Activated CD4-positive, alpha-beta T cell treated with anti-CD3 and anti-CD28 coated beads for 4 hours (primary cell): ENCODE measurements at regions not wholly inside any gene's neighbourhood (a gene's known extent, or its start where the extent isn't known, plus 50 kb on each side); places are given as distances from the start of the nearest gene placed in this dataset.
"Not testable (repeated sequence)": the region's sequence is repeated elsewhere in the genome, so short reads cannot be mapped to it uniquely, and the experiment has no call there.

Experiments used
- DNase-seq, 2 donors: peaks; one replicate each; pipeline ENCODE4 v3.0.0-alpha.2; 2020

- DNase-seq: no peak
Observed at GRCh38 chr20:47940101-47940813, 155.0 kb upstream of the SULF2 start.

- no peak for DNase-seq
Observed at GRCh38 chr20:47936612-47937011, 151.3 kb upstream of the SULF2 start.

DNA sequence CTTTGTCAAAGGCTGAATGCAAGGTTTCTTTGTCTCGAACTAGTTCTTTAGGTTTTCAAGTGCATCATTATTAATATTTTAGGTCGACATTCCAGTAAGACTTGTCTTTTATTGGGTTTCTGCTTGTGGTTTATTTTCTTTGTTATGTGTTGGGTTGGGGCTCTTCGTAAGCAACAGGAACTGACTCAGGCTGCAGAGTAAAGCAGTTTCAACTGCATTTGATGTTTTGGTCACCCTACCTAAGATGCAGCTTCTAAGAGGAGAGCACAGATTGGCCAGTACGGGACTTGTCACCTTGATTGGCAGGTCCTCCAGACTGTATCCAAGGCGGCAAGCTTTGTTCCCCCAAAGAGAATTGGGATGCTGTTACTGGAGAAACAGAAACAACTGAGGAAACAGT, 149.5 kb upstream of the SULF2 start:
- DNase-seq: no peak

GRCh38 chr20:47931443-47931842, 146.2 kb upstream of the SULF2 start:
- no peak for DNase-seq

GRCh38 chr20:47931002-47931401, 145.7 kb upstream of the SULF2 start:
- DNase-seq: no peak

GRCh38 chr20:47929368-47930115, 144.3 kb upstream of the SULF2 start:
- DNase-seq: no peak

DNA sequence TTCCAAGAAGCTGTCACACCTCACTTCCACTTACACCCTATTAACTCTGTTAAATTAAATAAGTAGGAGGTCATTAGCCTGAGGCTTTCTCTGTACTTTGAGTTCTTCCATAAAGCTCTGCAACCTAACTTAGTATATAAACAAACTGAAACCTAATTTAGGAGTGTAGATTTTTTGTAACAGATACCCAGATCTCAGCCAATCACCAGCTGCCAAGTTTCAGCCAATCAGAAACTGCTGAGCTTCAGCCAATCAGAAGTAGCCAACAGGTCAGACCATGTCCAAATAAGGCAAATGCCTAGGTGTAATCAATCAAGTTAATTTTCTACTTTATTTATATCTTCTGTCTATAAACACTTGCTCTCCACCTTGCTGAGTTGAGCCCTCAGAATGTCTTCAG, 142.7 kb upstream of the SULF2 start:
- no peak for DNase-seq

- no peak for DNase-seq
Observed at GRCh38 chr20:47927385-47927851, 142.1 kb upstream of the SULF2 start.

DNA sequence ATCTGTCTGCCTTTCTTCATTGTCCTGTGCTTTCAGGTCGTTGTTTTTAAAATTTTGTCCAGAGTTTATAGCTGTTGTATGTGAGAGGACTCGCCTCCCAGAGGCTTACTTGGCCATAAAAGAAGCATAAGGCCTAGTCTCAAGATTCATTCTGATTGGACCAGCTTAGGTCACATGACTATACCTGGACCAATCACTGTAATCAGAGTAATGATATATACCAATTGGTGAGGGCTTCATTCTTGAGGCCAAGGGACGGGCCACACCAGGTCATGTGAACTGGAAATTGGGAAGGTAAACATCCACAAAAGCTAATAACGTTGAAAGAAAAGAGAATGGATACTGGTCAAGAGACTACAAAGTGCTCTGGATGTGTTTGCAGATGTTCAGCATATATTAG, 141.4 kb upstream of the SULF2 start:
- DNase-seq: no peak

DNA sequence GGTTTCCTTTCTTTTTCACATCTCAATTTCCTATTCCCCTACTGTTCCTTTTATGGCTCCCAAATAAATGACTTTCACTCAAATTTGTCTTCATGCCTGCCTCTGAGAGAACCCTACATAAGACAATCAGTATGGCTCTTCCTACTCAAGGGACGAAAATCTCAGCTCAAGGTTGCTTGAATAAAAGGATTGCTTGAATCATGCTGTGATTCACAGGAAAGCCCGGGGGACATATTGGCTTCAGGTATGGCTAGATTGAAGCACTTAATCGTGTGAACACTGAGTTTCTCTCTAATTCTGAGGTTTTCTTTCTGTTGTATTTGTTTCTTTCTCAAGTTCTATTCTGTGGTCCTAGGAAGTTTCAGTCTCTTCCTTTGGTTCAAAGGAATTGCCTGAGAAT, 140.3 kb upstream of the SULF2 start:
- DNase-seq: no peak

- no peak for DNase-seq
Observed at GRCh38 chr20:47922269-47922668, 137.0 kb upstream of the SULF2 start.

DNA sequence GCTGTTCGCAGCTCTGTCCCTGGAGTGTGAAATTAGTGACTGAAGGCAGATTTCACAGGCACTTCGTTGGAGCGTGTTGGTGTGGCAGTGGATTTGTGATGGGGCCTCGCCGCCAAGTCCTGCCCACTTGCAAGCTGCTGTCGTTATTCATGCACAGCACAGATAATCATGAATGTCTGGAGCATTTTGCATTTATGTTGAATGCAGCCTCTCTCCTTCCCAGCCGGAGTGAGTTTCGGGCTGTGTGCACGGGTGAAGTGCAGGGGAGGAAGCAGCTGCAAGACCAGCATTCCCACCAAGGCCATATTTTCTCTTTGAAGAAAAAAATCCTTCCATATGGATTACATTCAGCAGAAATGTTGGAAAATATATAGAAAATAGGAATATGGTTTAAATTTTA, 136.5 kb upstream of the SULF2 start:
- DNase-seq: not testable (repeated sequence)

DNA sequence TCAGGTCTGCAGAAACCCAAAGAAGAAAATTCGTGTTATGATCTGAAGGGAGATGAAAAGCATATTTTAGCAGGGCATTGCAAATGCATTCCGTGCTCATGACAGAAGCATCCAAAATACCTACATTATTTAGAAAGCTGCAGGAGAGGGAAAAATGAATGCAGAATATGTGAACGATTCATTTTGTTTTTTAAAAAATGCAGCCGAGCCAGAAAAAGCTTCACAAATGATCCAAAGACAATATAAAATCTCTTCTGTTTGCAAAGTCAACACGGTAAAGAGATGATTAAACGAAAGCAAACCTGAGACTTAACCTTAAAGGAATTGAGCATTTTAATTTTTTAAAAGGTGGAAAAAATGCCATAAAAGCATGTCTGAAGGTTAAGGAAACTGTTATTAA, 136.1 kb upstream of the SULF2 start:
- DNase-seq: no peak

- DNase-seq: no peak
Observed at GRCh38 chr20:47917549-47918070, 132.3 kb upstream of the SULF2 start.

- DNase-seq: no peak
Observed at GRCh38 chr20:47915495-47915894, 130.2 kb upstream of the SULF2 start.

DNA sequence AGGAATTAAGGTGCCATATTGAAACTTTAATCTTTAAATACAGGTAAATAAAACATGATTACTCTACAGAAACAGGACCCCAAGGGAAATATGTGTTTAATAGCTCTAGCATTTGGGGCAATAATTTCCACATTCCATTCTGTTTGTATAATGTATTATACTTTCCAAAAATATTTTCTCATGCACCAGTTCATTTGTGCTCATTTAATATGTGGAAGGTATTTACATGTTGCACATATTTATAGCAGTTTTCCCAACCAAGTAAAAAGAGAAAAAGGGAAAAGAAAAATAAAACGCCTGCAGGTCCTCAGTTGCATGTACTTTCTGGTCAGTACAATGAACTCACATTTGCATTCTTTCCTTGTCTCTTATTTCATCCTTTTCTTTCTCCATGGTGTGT, 129.5 kb upstream of the SULF2 start:
- DNase-seq: no peak

DNA sequence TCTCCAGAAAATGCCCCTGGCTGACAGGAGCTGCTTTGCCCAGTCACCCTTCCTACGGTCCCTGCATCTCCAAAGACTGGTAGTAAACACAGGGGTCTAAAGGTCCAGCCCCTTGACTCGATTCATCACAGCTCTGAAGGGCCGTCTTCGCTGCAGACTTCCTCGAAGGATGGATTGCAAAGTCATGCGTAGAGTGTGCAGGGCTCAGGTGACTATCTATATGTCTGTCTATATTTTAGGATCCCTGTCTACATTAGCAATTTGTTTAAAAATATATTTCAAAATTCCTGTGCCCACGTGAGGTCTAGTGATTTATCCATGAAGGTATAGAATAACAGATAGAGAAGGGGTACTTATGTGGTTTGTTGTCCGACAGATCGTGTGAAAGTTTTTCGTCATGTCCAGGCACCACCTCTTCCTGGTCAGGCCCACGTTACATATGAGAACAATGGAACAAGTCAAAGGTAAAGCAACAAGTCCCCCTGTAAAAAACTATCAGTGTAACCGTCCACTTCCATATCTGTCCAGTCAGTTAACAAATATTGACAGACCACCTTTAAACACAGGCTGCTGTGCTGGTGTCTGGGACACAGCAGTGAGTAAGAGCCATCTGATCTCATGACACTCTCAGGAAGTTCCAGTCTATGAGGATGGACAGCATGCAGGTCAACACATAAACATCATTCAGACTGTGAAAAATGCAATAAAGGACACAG, 127.7 kb upstream of the SULF2 start:
- not testable (repeated sequence) for DNase-seq

GRCh38 chr20:47912165-47912564, 126.9 kb upstream of the SULF2 start:
- not testable (repeated sequence) for DNase-seq

- not testable (repeated sequence) for DNase-seq
Observed at GRCh38 chr20:47909696-47910369, 124.6 kb upstream of the SULF2 start.

- DNase-seq: not testable (repeated sequence)
Observed at GRCh38 chr20:47908361-47909035, 123.2 kb upstream of the SULF2 start.

DNA sequence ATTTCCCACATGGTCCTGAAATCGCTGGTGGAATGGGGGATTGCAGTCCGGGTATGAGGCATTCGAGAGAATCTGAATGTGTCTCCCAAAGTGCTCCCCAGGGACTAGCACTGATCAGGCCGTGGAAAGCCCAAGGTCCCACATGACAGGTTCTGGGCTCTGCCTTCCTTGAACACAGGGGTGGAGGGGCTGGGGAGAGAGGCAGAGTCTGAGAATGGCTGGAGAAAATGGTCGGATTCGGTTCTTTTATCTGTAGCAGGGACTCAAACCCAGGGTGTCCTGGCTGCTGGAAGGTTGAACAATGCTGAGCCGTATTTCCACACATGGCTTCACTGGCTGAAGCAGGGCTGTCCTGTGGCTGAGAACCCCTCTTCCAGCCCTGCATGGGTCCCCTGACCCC, 122.7 kb upstream of the SULF2 start:
- DNase-seq: not testable (repeated sequence)

DNA sequence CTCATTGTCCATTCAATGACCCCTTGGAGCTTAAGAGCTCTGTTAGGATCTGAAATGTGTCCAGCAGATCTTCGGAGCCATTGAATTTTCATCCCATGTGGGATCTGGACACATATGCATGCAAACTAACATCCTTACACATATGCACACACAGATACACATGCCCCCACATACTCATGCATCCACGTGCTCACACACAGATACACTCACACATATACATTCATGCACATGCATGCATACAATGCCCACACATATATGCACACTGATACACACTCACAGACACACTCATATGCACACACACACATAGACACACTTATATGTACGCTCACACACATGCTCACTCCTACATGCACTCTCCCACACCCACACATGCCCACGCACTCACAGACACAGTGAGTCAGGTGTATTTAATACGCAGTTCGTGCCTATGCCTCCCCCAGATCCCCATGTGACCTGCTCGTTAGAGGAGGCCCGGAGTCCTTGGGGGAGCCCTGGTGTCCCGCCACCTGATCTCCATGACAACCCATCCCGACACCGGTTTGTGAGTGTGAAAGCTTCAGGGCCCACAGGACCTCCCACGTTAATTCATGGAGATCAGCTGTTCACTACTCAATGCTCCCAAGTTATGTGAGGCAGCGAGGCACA, 121.9 kb upstream of the SULF2 start:
- DNase-seq: no peak
